Transverse colon (tissue), 4 donors: ENCODE measurements at regions not wholly inside any gene's neighbourhood (a gene's known extent, or its start where the extent isn't known, plus 50 kb on each side); places are given as distances from the start of the nearest gene placed in this dataset.

ENCODE experiments used
- DNase-seq: peaks from one replicate; pipeline ENCODE4 v3.0.0-alpha.2; 2019
- H3K27ac ChIP-seq, 4 donors: fragments of 200-600 bp; sonication (generic); 2 replicates each; pipeline ENCODE4 v1.5.1; 2016 to 2018; ENCODE audit warnings: inconsistent platforms in 4 of 4
- H3K27me3 ChIP-seq: fragments of 200-600 bp; sonication (generic); 2 replicates; pipeline ENCODE4 v1.5.1; 2017; ENCODE audit warnings: inconsistent platforms
- H3K36me3 ChIP-seq, 4 donors: fragments of 200-600 bp; sonication (generic); 2 replicates each; pipeline ENCODE4 v1.5.1; 2017 to 2019; ENCODE audit warnings: inconsistent platforms in 4 of 4
- H3K4me1 ChIP-seq, 4 donors: fragments of 200-600 bp; sonication (generic); 2 replicates each; pipeline ENCODE4 v1.5.1; 2017 to 2020; ENCODE audit warnings: inconsistent platforms in 4 of 4
- H3K4me3 ChIP-seq, 4 donors: fragments of 200-600 bp; sonication (generic); 1 replicate in 1 of 4; 2 replicates in 3 of 4; pipeline versions ENCODE4 v1.5.1 to v1.6.1; 2017 to 2019; ENCODE audit warnings: inconsistent platforms in 4 of 4
- H3K9me3 ChIP-seq, 2 donors: fragments of 200-600 bp; sonication (generic); 2 replicates each; pipeline ENCODE4 v1.5.1; 2017 to 2019; ENCODE audit warnings: inconsistent platforms in 2 of 2
- EP300 ChIP-seq: sonication (generic); formaldehyde crosslinking; IDR thresholded peaks from one replicate; pipeline ENCODE4 v1.6.1; 2017; ENCODE audit warnings: antibody characterized with exemption, low read depth
- POLR2A ChIP-seq: fragments of 450-650 bp; IDR thresholded peaks from one replicate; pipeline ENCODE4 v1.6.1; 2016; ENCODE audit warnings: antibody characterized with exemption, mild to moderate bottlenecking, moderate library complexity
- POLR2AphosphoS5 ChIP-seq, 3 donors: sonication (generic); formaldehyde crosslinking; IDR thresholded peaks; one replicate each; pipeline ENCODE4 v1.6.1; 2016; ENCODE audit warnings: antibody characterized with exemption in 3 of 3
- WGBS, 2 donors: methylation state at CpG; one replicate each; pipeline ENCODE4 v1.1.5; 2018; ENCODE audit warnings: low coverage in 1 of 2; 5-methylcytosine and 5-hydroxymethylcytosine counted together
- in situ Hi-C, 4 donors: fragments of 200-750 bp; cut with MboI; loops; one replicate each; pipeline versions ENCODE4 v1.15.0 to v1.15.1; 2017; ENCODE audit warnings: low sequenced_read_pairs in 3 of 4, low pct_ligation_motif_present in 1 of 4, low pct_unique_long_range_greater_than_20kb in 1 of 4
- intact Hi-C: fragments of 100-400 bp; cut with DNase I; formaldehyde crosslinking; loops from one replicate; pipeline ENCODE4 v1.15.1; 2023; ENCODE audit warnings: low total_unique reads
- TF ChIP-seq, protein P1 (sequence below), 5 experiments: fragments of 200-600 bp in 3 of 5; fragments of 450-650 bp in 2 of 5; sonication (generic) in 3 of 5; IDR thresholded peaks; 1 replicate in 2 of 5; 2 replicates in 3 of 5; pipeline ENCODE4 v1.5.1; 2016 to 2017; ENCODE audit warnings: antibody characterized with exemption in 5 of 5, inconsistent platforms in 3 of 5, mild to moderate bottlenecking in 2 of 5, moderate library complexity in 1 of 5

DNA sequence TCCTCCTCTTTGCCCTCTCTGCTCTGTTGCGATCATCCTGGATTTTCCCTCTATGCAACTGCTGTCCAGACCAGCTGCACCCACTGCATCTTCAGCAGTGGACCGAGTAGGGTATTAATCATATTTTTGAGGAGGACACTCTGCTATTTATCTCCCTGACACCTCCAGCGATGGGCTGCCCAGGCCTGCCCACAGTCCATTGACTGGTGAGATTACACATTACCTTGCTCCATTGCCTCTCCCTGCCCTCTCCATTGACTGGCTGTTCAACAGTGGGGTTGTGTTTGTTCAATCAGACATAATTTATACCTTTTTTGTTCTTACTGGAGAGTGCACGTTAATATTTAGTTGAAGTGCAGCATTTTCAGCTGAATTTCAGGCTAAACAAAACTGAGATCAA, 559.3 kb upstream of the ARRDC4 start:
- H3K4me1 ChIP-seq, result no peaks in the 10 kb centered on the region
- no peaks in the 10 kb centered on the region for H3K27me3 ChIP-seq
- H3K4me3 ChIP-seq, result no peak overlapping the region
- in situ Hi-C loops, result no loop called here
- intact Hi-C loops, result no loop called here
- no peak overlapping the region for H3K27ac ChIP-seq
- no peak for DNase-seq
- WGBS, 2 donors, result 72 to 78% methylated on average over 4 of the region's 4 CpGs
- H3K36me3 ChIP-seq, result no peaks in the 10 kb centered on the region
- TF ChIP-seq EP300 (no peak), POLR2AphosphoS5 (IDR thresholded peaks at IDR 0.05) (no peak), POLR2A (no peak)
- TF ChIP-seq, protein P1, sequence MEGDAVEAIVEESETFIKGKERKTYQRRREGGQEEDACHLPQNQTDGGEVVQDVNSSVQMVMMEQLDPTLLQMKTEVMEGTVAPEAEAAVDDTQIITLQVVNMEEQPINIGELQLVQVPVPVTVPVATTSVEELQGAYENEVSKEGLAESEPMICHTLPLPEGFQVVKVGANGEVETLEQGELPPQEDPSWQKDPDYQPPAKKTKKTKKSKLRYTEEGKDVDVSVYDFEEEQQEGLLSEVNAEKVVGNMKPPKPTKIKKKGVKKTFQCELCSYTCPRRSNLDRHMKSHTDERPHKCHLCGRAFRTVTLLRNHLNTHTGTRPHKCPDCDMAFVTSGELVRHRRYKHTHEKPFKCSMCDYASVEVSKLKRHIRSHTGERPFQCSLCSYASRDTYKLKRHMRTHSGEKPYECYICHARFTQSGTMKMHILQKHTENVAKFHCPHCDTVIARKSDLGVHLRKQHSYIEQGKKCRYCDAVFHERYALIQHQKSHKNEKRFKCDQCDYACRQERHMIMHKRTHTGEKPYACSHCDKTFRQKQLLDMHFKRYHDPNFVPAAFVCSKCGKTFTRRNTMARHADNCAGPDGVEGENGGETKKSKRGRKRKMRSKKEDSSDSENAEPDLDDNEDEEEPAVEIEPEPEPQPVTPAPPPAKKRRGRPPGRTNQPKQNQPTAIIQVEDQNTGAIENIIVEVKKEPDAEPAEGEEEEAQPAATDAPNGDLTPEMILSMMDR (IDR thresholded peaks at IDR 0.05), result no peak
- H3K9me3 ChIP-seq, result no peaks in the 10 kb centered on the region

GRCh38 chr15:97401970-97402369, 558.5 kb upstream of the ARRDC4 start:
- Histone ChIP-seq H3K36me3 (no peaks in the 10 kb centered on the region), H3K4me1 (no peaks in the 10 kb centered on the region), H3K4me3 (no peak overlapping the region), H3K27ac (no peak overlapping the region), H3K27me3 (no peaks in the 10 kb centered on the region), H3K9me3 (no peaks in the 10 kb centered on the region)
- in situ Hi-C loops, result no loop called here
- WGBS, 2 donors, result 87 to 90% methylated on average over 2 of the region's 2 CpGs
- TF ChIP-seq EP300 (no peak), POLR2A (no peak), POLR2AphosphoS5 (IDR thresholded peaks at IDR 0.05) (no peak)
- TF ChIP-seq, protein P1 (IDR thresholded peaks at IDR 0.05), result no peak
- no peak for DNase-seq
- intact Hi-C loops, result no loop called here

DNA sequence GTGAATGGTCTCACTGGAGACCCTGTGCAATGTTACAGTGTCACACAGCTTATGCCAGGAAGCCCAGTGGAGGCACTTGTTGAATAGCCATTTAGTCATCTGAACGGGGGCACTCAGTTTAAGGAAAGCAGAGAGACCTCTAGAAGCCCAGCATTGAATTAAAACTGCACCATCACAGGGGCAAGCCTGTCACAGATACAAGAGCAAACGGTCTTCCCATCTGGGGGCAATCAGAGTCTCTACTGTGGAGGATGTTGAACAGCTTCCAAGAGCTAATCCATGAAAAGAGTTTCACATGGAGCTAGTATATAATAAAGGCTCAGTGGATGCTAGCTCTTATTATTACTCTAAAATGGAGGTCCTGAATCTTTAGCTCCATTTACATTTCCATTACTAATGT, 553.7 kb upstream of the ARRDC4 start:
- no peak overlapping the region for H3K4me3 ChIP-seq
- H3K4me1 ChIP-seq, result no peaks in the 10 kb centered on the region
- H3K36me3 ChIP-seq, result no peaks in the 10 kb centered on the region
- in situ Hi-C loops (no loop called here), intact Hi-C loops (no loop called here)
- DNase-seq, result no peak
- no peaks in the 10 kb centered on the region for H3K9me3 ChIP-seq
- 39% methylated on average over 2 of the region's 2 CpGs; no CpG with 5 or more reads in 1 of the 2 donors for WGBS, 2 donors
- no peak overlapping the region for H3K27ac ChIP-seq
- TF ChIP-seq POLR2AphosphoS5 (IDR thresholded peaks at IDR 0.05) (no peak), EP300 (no peak), POLR2A (no peak)
- TF ChIP-seq, protein P1 (IDR thresholded peaks at IDR 0.05), result no peak
- H3K27me3 ChIP-seq, result no peaks in the 10 kb centered on the region

- Histone ChIP-seq H3K4me1 (no peaks in the 10 kb centered on the region), H3K9me3 (no peaks in the 10 kb centered on the region), H3K27ac (no peak overlapping the region), H3K36me3 (no peaks in the 10 kb centered on the region), H3K27me3 (no peaks in the 10 kb centered on the region), H3K4me3 (no peak overlapping the region)
- WGBS, 2 donors, result 9 to 19% methylated on average over 5 of the region's 5 CpGs
- no peak for DNase-seq
- intact Hi-C loops, result no loop called here
- in situ Hi-C loops, result no loop called here
- TF ChIP-seq, protein P1 (IDR thresholded peaks at IDR 0.05), result no peak
- TF ChIP-seq POLR2A (no peak), POLR2AphosphoS5 (IDR thresholded peaks at IDR 0.05) (no peak)
Measured at GRCh38 chr15:97410897-97411575, 549.5 kb upstream of the ARRDC4 start.
